ENCODE measurements at regions not wholly inside any gene's neighbourhood (a gene's known extent, or its start where the extent isn't known, plus 50 kb on each side); places are given as distances from the start of the nearest gene placed in this dataset.

DNA sequence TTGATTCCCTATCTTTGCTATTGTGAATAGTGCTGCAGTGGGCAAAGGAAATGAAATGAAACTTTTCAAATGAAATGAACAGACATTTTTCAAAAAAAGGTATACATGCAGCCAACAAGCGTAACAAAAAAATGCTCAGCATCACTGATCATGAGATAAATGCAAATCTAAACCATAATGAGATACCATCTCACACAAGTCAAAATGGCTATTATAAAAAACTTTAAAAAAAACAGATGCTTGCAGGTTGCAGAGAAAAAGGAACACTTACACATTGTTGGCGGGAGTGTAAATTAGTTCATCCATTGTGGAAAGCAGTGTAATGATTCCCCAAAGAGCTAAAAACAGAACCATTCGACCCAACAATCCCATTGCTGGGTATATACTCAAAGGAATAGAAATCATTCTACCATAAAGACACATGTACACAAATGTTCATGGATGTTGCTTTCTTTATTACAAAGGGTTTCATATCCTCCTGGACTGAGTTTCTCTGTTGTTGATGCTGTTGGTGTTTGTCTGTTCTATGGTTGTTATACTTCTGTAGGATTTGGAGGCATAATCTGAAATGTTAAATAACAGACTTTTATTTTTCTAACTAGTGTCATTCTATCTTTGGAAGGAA, 99.3 kb upstream of the SOX9 start:
- Histone ChIP-seq H3K9me1 (ENCODE audit: control insufficient read depth, extremely low read depth, insufficient read depth, low read length) (no peaks in the 10 kb centered on the region), H4K20me1 (ENCODE audit: control insufficient read depth, extremely low read depth, insufficient read depth, low read length) (no peaks in the 10 kb centered on the region), H3K36me3 (ENCODE audit: control insufficient read depth in 2 of 2, extremely low read depth in 1 of 2, insufficient read depth in 2 of 2, low read length in 2 of 2) (no peaks in the 10 kb centered on the region), H3K4me3 (ENCODE audit: control insufficient read depth in 2 of 3, extremely low read depth in 1 of 3, insufficient read depth in 2 of 3, low read depth in 1 of 3, low read length in 3 of 3) (no peak overlapping the region), H3K27ac (ENCODE audit: control insufficient read depth, insufficient read depth, low read length) (no peak overlapping the region), H2AFZ (ENCODE audit: control insufficient read depth, low read length) (no peak overlapping the region), H3K9ac (ENCODE audit: control insufficient read depth, extremely low read depth, insufficient read depth, low read length) (no peak overlapping the region), H3K4me1 (ENCODE audit: control insufficient read depth, extremely low read depth, insufficient read depth, low read length) (no peaks in the 10 kb centered on the region), H3K4me2 (ENCODE audit: control insufficient read depth, extremely low read depth, insufficient read depth, low read depth, low read length) (no peak overlapping the region), H3K27me3 (ENCODE audit: control insufficient read depth, extremely low read depth, insufficient read depth, low read length) (no peaks in the 10 kb centered on the region), H3K9me3 (ENCODE audit: control insufficient read depth, low read depth, low read length) (no peaks in the 10 kb centered on the region), H3K79me2 (ENCODE audit: control insufficient read depth, insufficient read depth, low read length) (no peaks in the 10 kb centered on the region)
- TF ChIP-seq CTCF (optimal IDR thresholded peaks at IDR 0.05 in 1 of 3, IDR thresholded peaks at IDR 0.05 in 1 of 3, conservative IDR thresholded peaks at IDR 0.05 in 1 of 3; ENCODE audit: extremely low read depth in 1 of 3, insufficient read depth in 2 of 3, low read length in 3 of 3) (no peak), EZH2 (IDR thresholded peaks at IDR 0.05; ENCODE audit: low read length) (no peak)
- no peak for DNase-seq (ENCODE audit: low read depth, low spot score)
- dilution Hi-C loops (cut with MboI; ENCODE audit: extremely low pct_ligation_motif_present, low sequenced_read_pairs) = no loop called here
- FAIRE-seq = no peak

DNA sequence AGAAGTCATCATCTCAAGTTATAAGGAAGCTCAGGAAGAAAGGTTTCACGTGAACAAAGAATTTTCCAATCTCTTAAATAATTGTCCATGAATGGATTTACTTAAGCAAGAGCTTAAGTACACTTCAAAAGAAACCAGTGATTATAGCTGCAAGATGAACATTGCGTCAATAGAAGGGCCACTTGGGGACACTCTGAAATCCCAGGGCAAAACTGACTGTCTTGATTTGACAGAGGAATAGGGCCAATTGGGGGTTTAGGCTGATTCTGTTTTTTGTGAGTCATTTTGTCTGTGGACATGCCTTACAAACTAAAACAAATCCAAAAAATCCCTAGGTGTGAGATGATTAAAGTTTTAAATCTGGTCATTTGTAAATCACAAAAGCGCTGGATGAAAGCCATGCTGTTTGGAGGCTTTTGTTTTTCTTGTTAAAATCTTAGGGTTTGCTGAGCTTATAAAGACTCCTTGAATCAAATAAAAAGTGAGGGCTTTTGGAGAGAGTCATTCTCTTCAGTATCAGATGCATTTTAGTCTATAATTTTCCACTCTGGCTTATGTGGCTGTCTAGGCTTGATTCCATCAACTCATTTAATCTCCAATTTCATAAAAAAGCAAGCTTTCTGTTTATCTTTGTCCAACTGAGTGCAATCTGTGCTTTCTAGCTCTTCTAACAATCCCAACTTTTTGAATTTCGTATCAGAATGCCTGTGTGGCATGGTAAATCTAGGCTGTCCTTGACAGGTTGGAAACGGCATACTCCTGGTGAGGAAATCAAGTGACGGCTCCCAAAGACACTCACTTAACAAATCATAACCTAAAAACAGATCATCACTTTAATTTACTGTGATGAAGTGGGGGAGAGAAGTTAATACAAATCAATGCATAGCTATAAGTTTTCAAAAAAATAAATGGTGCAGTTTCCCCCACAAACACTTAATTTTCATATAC, 98.2 kb upstream of the SOX9 start:
- TF ChIP-seq EZH2 (IDR thresholded peaks at IDR 0.05; ENCODE audit: low read length) (no peak), CTCF (optimal IDR thresholded peaks at IDR 0.05 in 1 of 3, IDR thresholded peaks at IDR 0.05 in 1 of 3, conservative IDR thresholded peaks at IDR 0.05 in 1 of 3; ENCODE audit: extremely low read depth in 1 of 3, insufficient read depth in 2 of 3, low read length in 3 of 3) (no peak)
- no peaks in the 10 kb centered on the region for H3K4me1 ChIP-seq (ENCODE audit: control insufficient read depth, extremely low read depth, insufficient read depth, low read length)
- no peak overlapping the region for H3K4me2 ChIP-seq (ENCODE audit: control insufficient read depth, extremely low read depth, insufficient read depth, low read depth, low read length)
- dilution Hi-C loops (cut with MboI; ENCODE audit: extremely low pct_ligation_motif_present, low sequenced_read_pairs) = no loop called here
- no peaks in the 10 kb centered on the region for H3K27me3 ChIP-seq (ENCODE audit: control insufficient read depth, extremely low read depth, insufficient read depth, low read length)
- H4K20me1 ChIP-seq (ENCODE audit: control insufficient read depth, extremely low read depth, insufficient read depth, low read length) = no peaks in the 10 kb centered on the region
- H3K9me1 ChIP-seq (ENCODE audit: control insufficient read depth, extremely low read depth, insufficient read depth, low read length) = no peaks in the 10 kb centered on the region
- H3K79me2 ChIP-seq (ENCODE audit: control insufficient read depth, insufficient read depth, low read length) = no peaks in the 10 kb centered on the region
- no peak overlapping the region for H3K4me3 ChIP-seq (ENCODE audit: control insufficient read depth in 2 of 3, extremely low read depth in 1 of 3, insufficient read depth in 2 of 3, low read depth in 1 of 3, low read length in 3 of 3)
- no peaks in the 10 kb centered on the region for H3K36me3 ChIP-seq (ENCODE audit: control insufficient read depth in 2 of 2, extremely low read depth in 1 of 2, insufficient read depth in 2 of 2, low read length in 2 of 2)
- DNase-seq (ENCODE audit: low read depth, low spot score) (no peak), FAIRE-seq (no peak)
- H3K9ac ChIP-seq (ENCODE audit: control insufficient read depth, extremely low read depth, insufficient read depth, low read length) = no peak overlapping the region
- H3K9me3 ChIP-seq (ENCODE audit: control insufficient read depth, low read depth, low read length) = no peaks in the 10 kb centered on the region
- no peak overlapping the region for H2AFZ ChIP-seq (ENCODE audit: control insufficient read depth, low read length)
- H3K27ac ChIP-seq (ENCODE audit: control insufficient read depth, insufficient read depth, low read length) = no peak overlapping the region

Data from keratinocyte (primary cell).